HG02571 (cell line): ENCODE measurements at regions not wholly inside any gene's neighbourhood (a gene's known extent, or its start where the extent isn't known, plus 50 kb on each side); places are given as distances from the start of the nearest gene placed in this dataset.
"Not testable (repeated sequence)": the region's sequence is repeated elsewhere in the genome, so short reads cannot be mapped to it uniquely, and the experiment has no call there.

Experiments used
- ATAC-seq: cut with Tn5 transposase; IDR thresholded peaks from one replicate; pipeline ENCODE4 v1.9.1; 2021; ENCODE audit warnings: mild to moderate bottlenecking, moderate library complexity; ENCODE audit not compliant: unreplicated experiment

- not testable (repeated sequence) for ATAC-seq
Measured at GRCh38 chr11:15686259-15686658, 571.5 kb downstream of the INSC start.

GRCh38 chr11:15687342-15687741 lies 572.6 kb downstream of the INSC start:
- ATAC-seq: no peak

- ATAC-seq: no peak
Measured at GRCh38 chr11:15688351-15688792, 573.6 kb downstream of the INSC start.

DNA sequence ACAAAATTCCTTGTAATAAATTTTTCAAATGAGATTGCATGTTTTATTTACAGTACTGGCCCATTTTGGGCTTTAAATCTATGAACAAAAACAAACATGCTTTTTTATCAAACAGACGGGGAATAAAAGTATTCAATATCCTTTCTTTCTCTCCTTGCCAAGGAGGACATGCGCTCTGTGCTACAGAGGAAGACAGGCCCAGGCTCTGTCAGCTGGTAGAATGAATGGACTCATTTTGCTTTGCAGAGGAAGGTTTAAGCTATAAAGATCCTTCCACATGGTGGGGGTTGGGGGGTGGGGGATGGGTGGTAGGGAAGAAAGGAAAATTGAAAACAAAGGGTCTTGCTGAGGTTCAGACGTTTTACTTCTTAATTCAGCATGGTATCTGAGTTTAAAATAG lies 575.6 kb downstream of the INSC start:
- ATAC-seq: no peak

- ATAC-seq: no peak
Measured at GRCh38 chr11:15692739-15693138, 578.0 kb downstream of the INSC start.

GRCh38 chr11:15695096-15695721 lies 580.5 kb downstream of the INSC start:
- ATAC-seq: no peak

DNA sequence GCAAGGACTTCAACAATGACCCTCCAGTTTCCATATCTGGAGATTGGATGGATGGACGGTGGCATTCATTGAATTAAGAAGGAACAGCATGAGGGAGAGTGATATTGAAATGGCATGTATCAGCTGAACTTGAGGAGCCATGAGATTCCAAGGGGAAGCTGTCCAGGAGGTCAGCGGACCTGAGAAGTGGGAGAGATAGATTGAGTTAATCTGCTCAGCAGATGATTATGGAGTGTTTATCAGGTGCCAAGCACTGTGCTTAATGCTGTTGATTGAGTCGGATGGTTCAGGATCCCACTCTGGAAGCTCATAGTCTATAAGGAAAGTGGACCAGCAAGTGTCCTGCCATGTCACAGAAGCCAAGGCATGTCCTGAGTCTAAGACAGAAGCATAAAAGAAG lies 581.3 kb downstream of the INSC start:
- ATAC-seq: no peak

DNA sequence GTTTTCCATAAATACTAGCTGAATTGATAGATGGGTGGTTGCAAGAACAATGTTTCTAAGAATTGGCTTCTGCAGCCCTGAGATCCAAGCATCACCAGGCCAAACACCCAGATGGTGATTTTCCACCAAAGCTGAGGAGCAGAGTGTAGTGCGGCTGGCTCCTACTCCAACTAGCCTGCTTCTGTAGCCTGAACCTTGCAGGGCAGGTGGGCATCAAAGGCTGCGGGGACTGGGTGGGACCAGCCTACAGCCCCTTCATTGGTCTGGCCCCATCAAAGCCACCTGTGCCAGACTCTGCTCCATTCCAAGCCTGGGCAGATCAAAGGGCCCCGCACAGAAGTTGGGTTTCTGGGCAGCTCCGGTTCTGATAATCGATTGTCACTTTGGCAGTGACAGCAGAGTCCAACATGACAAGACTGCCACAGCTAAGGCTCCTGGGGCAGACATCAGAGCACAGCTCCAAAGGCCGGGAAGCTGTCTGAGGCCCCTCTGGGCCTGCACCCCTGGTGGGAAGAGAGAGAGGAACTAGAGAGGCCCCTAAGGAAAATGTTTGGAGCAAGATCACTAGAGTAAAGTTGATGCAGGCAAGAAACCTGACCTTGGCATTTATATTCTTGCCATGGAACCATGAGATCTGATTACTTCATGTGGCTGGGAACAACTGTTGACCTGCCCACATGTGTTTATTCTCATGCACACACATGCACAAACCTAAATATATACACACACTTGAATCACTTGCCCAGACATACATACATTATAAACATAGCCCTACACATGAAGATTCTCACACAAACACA lies 582.9 kb downstream of the INSC start:
- ATAC-seq: no peak

GRCh38 chr11:15698855-15699254 lies 584.1 kb downstream of the INSC start:
- no peak for ATAC-seq

GRCh38 chr11:15699978-15700377 lies 585.3 kb downstream of the INSC start:
- no peak for ATAC-seq

GRCh38 chr11:15700456-15700855 lies 585.7 kb downstream of the INSC start:
- ATAC-seq: no peak

GRCh38 chr11:15704064-15704463 lies 589.3 kb downstream of the INSC start:
- ATAC-seq: no peak

DNA sequence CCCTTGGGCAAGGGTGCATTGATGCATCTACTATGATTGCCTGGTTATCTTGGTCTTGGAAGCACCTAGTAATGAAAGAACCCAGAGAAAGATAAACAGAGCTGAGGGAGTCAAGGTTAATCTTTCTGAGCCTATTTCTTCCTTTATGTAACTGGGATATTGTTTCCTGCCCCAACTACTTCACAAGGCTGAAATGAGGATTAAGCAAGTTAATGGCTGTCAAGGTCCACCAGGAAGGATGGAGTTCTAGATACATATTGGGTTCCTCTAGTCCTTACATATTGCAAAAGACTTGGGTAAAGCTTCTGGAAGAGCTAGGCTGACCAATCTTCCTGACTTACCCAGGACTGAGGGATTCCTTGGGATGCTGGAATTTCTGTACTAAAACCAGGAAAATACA lies 589.8 kb downstream of the INSC start:
- ATAC-seq: no peak

DNA sequence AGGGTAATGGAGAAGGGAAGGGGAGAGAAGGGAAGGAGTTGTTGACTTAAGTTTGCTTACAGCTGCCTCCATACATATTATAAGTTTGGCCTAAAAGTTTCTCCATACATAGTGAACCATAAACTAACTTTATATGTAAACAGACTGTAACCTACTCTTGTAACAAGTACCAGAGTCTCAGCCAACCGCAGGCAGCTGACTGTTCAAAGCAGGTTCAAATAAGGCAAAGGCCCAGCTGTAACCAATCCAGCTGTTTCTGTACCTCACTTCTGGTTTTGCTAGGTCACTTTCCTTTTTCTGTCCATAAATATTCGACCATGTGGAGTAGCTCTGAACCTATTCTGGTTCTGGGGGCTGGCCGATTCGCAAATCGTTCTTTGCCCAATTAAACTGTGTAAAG lies 591.2 kb downstream of the INSC start:
- ATAC-seq: no peak

GRCh38 chr11:15707194-15707593 lies 592.5 kb downstream of the INSC start:
- no peak for ATAC-seq

- ATAC-seq: no peak
Measured at GRCh38 chr11:15707971-15708370, 593.2 kb downstream of the INSC start.

DNA sequence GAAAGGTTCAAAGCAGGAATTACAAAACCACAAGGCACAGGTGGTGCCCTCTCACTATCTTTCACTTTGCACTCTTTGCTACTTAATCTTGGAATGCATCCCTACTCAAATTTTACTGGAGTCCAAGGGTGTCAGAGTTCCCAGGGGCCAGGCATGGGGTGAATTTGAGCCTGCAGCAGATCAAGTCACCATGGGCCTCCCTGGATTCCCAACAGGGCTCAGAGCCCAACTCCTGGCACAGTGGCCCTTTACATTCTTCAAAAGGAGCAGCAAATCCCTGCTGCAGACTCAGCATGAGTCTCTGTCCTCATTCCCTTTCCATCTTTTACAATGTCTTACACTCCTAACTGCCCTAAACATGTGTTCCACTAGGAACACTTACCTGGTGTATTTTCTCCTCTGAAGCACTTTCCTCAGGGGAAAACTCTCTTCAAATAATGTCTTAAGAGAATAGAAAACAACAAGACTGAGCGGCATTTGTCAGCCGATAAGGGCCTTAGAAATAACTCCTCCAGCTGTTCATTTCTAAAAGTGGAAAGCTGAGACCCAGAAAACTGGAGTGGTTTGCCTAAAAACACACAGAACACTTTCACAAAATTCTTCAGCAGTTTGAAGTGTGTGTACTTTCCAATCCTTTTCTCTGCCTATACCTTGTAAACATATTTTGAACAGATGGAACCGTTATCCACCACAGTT lies 596.0 kb downstream of the INSC start:
- ATAC-seq: no peak

GRCh38 chr11:15711311-15711710 lies 596.6 kb downstream of the INSC start:
- ATAC-seq: no peak

- no peak for ATAC-seq
Measured at GRCh38 chr11:15714641-15715399, 600.1 kb downstream of the INSC start.

GRCh38 chr11:15716550-15716949 lies 601.8 kb downstream of the INSC start:
- no peak for ATAC-seq

DNA sequence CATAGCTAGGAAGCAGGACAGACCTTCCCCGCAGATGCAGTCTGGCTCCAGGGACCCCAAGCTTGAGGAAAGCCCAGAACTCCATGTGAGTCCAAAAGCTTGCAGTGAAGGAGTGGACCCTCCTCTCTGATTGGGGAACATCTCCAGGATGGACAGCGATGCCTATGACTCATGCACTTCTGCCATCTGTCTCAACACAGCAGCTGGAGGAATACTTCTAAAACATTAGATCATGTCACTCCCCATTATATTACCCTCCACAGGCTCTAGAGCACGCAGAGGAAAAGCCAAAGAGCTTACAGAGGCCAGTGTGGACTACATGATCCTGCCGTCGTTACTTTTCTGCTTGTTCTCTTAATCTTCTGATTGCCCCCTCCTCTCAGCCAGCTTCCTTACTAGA lies 605.7 kb downstream of the INSC start:
- ATAC-seq: no peak
